HT1080 (cell line): ENCODE measurements at regions not wholly inside any gene's neighbourhood (a gene's known extent, or its start where the extent isn't known, plus 50 kb on each side); places are given as distances from the start of the nearest gene placed in this dataset.

Experiments
- DNase-seq: peaks from one replicate; pipeline ENCODE4 v3.0.0-alpha.2; 2015; ENCODE audit warnings: low read depth

DNA sequence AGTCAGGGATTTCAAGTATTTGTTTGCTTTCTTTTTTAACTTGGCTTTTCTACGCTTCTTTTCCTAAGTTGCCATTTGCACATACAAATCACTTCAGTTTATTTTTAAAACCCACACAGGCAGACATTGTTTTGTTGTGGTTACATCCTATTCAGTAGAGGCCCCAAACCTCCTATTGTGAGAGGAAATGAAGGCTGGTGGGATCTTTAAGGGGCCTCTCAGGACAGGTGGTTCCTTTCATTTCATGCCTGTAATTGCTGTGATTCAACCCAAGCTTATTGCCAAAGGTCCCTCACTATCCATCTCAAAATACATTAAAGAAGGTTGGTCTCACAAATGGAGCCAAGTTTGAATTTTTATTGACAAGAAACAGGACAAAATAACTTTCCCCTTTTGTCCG is 257.1 kb downstream of the ADAMTS20 start:
- DNase-seq = no peak

DNA sequence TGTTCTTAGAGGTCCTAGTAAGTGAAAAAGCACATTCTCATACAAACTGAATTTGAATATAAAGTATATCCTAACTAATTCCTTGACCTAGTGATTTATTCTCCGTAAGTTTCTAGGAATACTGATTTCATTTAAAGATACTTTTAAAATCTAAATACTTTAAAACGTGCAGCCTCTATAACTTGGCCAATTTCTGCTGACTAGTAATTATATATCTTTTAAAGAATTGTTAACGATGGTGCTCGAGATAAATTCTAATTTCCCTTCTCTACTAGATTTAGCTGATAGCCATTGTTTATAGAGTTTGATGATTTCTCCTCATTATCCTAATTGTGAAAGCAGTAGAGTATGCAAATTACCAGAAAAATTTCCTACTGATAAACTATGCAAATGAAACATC is 257.9 kb downstream of the ADAMTS20 start:
- no peak for DNase-seq

DNA sequence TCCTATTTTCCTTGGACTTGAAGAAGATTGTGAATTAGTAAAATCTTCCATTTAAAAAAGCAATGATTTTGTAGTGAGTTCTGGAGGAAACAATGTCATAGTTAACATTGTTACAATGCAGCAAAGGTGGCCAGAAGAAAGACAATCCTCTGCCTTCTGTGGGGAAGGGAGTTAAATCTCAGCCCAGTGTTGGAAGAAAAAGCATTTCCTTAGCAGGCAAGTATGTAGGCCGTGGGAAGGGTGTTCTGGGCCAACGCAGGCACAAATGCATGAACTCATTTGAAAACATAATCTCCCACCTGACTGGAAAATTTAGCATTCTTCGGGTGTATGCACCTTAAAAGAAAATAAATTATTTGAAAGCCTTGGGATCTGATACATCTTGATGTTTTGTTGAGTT is 258.6 kb downstream of the ADAMTS20 start:
- no peak for DNase-seq

DNA sequence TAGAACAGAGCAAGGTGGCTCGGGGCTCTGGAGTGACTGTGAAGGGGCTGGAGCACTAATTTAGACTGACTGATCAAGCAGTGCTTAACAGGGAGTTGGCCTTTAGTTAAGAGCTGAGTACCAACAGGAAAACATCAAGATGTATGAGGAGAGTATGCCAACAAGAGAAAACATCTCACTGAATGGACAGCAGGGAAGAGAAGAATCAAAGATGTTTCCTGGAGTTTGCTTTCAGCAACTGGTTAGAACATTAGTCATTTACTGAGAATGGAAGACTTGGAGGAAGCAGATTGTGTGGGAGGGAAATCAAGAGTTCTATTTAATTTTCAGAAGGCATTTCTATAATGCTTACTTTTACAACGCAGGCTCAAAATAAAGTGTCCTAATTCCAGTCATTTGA is 259.3 kb downstream of the ADAMTS20 start:
- peak; percentile 48 for DNase-seq

DNA sequence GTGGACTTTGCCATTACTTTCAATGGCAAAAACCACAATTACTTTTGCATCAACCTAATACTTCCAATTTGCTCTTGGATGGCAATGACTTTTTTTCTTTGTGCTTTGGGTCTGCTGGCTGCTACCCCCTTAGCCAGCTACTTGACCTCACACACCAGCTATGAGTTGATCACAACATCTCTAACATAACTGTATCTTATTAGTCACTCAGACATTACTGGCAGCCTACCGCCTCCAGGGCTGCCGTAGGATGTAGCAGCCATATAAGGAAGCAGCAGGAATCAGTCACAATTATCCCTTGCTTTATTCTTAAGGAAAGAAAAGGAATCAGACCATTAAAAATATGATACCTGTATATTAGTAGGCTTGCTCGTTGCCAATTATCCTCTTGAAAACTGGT is 260.5 kb downstream of the ADAMTS20 start:
- DNase-seq = peak; percentile 12

DNA sequence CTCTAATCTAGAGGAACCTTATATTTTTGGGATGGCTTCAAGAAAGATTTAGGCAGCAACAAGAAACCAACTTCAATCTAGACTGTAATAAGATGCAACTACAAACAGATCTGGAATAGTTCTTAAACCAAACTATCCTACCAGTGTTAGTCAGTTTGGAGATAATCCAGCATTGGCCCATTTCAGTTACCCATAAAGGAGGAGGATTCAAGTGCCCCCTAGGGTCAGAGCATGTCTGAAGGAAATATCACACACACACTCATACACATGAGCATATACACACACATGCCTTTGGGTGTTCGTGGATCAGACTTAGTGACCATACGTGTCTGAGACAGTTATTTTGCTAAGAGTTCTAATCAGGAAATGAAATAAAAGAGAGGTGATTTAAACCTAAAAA is 261.2 kb downstream of the ADAMTS20 start:
- DNase-seq = no peak

DNA sequence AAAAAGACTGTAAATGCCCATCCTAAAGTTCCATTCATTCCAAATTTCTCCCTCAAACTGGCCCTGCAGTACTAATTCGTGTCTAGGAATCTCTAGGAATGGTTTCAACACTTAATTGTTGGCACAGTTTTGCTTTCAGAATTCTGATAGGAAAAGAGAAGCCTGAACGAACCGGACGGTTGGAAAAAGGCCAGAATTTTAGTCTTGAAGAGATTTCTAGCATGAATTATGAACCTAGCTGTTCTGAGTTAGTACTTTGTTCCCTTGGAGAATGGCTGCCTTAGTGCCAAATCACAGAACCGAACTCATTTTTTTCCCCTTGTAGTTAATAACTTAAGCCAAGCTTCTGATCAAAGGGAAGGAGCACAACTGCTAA is 262.6 kb downstream of the ADAMTS20 start:
- DNase-seq = no peak

DNA sequence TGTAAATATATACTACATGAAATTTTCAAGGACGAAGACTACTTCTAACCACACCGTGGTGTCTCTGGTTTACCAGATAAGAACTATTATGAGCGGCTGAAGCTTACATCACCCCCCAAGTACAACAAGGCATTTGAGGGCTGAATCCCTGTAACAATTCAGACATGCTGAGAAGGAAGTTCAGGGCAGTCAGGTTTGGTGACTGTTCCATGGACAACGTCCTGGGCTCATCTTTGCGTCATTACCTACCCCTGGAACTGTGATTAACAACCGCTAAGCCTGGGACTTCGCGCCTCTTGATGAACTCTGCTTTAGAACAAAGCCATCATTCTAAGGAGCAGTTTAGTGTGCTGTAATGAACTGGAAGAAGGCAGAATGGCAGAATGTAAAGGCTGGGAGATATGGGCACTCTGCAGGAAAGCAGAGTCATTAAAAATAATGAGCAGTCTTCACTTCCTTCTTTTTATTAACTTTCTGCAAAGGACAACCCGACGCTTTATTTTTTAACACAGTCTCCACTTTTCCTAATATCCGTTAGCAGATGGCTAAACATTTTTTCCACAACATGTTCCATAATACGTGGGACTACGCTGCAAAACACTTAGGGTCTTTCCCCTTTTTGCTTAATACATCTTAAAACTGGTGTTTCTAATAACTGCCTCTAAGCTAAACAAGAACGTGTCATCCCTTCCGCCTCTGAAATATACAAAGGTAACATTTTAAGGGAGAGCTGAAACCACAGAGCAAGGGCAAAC is 263.2 kb downstream of the ADAMTS20 start:
- DNase-seq = no peak

DNA sequence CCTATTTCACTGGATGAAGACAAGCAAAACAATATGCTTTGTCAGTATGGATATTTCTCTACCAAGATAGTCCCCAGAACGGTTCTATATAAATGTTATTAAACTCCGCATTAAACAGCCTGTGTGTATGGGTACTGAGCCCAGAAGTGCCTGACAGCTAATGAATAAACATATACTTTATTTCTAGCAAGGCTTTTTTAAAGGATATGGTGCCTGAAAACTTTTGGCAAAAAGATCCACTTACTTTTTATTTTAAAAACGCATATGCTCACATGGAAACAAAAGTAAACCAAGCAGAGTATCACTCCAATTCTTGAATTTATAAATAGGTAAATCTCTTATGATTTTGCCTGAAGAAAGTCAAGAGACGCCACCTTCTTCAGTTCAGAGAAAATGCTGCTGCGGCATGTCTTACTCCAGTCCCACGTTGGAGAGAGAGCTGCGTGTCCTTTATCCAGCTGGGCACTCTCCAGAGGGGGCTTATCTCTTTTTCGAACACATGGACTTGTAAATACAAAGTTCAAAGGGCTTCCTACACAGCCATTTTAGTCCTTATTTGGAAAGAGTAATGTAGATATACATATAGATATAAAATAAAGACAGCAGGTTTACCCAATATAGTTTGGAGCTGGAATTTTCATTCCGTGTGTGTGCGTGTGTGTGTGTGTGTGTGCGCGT is 264.2 kb downstream of the ADAMTS20 start:
- DNase-seq = no peak

DNA sequence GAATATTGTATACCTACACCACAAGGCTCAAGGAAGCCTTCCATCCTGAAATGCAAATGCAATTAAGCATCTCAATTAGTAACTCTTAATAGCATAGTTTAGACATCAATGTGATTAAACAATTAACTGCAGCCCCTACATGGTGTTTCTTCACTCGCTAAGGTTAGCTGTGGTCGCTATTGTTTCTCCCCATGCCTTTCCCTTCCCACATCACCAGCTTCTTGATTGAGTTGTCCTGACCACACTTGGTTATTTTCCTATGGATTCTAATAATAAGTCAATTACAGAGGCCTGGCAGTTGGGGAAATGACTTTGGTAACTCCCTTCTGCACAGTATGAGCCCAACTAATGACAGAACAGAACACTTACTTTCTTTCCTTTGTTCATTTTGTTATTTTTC is 265.0 kb downstream of the ADAMTS20 start:
- DNase-seq = no peak

DNA sequence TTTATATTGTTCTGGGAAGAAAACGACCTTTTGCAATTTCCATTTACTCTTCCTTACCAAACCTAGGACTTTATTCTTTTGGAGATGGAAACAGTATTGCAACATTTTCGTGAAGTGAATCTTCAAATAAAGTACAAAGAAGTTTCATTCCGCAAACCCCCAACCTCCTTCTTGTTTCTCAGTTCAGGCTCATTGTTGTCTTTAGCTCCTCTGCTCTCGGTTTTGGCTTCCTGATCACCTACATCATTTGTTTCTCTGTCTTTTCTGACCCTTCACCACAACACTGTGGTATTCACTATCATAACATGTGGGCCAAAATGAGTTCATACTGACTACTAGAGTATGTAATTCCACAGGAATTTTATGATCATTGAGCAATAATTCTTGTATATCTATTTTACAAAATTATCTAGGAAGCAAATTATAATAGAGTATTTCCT is 266.8 kb downstream of the ADAMTS20 start:
- peak; percentile 85 for DNase-seq

DNA sequence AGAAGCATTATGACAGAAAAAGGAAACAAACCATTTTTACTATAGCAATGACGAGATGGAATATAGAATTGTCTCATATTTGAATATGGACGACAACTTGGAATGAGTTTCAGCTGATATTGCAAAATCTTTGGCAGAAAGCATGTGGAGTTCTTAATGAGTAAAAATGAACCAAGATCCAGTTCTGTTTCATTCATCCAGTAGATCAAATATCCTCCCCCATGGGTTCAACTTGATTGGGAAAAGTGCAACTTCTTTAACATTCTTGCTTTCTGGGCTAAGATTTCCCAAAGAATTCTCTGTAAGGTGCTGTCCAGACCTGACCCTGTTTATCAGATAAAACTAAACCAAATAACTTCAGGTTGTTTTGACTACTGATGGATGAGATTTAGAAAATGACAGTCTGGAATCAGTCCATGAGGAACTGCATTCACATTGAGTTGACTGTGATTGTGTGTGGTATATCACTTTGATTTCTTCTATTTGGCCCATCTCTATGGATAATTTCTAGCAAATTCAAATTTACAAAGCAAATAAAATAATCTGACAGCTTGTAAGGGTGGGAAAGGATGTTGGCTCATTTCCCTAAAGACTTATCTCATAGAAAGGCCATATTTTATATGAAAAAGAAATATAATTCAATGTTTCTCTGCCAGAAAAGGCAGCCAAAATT is 267.4 kb downstream of the ADAMTS20 start:
- DNase-seq = no peak

DNA sequence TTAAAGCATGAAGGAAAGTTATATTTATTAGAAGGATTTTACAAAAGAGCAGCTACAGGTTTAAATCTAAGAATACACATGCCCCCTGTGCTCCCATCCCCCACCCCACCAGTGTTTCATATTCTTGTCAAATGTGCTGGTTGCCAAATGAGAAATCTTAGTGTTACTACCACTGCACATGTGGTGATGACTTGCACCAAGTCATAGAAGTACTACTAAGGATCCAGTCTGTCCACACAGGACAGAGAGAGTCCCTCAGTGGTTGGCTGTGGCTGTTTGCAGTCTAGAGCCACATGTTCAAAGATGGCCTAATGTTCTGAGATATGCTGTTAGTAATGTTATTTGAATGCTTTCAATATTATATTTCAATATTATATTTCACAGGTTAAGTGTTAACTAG is 268.8 kb downstream of the ADAMTS20 start:
- no peak for DNase-seq

DNA sequence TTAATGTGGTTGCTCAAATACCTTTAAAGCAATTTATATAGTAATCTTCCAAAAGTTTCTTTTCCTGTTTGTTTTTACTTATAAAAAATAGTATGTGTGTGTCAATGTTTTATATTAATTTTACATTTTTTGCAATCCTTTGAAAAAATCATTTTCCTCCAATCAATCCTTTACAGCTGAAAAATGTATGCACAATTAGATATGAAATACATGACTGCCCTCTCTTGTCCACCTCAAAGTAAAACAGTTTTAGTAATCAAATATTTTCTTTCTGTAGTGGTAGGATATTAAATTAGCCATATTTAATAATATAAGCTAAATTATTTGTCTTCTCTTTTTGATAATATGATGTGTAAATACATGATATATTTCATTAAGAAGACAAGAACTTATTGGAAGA is 269.9 kb downstream of the ADAMTS20 start:
- DNase-seq = no peak

DNA sequence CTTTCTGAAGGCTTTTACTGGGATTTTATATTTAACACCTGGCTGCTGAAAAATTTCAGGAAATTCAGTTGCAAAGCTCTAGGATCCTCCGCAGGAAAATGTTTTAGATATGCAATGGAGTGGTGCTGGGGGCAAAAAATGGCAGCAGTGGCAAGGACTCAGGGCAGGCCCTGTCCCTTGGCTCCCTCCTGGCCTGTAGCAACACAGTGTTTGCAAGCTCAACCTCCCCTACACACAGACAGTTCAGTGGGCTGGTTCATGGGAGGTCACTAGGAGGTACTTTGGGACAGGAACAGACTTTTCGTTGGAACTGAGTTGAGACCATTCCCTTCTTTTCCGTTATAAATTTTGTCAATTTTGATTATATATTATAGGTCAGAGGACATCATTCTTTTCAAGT is 270.4 kb downstream of the ADAMTS20 start:
- DNase-seq = no peak

DNA sequence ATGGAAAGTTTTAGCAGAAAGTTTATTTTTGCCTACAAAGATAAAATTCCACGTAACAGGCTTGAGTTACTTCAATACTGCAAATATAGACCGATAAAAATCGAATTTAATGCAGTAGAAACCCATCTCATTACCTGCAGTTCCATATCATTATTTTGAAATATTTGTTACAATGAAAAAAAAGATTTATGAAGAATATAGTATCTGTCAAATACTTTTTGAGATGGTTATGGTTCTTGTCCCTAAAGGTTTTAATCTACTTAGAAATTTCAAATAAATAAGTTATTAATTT is 273.5 kb downstream of the ADAMTS20 start:
- DNase-seq = no peak

DNA sequence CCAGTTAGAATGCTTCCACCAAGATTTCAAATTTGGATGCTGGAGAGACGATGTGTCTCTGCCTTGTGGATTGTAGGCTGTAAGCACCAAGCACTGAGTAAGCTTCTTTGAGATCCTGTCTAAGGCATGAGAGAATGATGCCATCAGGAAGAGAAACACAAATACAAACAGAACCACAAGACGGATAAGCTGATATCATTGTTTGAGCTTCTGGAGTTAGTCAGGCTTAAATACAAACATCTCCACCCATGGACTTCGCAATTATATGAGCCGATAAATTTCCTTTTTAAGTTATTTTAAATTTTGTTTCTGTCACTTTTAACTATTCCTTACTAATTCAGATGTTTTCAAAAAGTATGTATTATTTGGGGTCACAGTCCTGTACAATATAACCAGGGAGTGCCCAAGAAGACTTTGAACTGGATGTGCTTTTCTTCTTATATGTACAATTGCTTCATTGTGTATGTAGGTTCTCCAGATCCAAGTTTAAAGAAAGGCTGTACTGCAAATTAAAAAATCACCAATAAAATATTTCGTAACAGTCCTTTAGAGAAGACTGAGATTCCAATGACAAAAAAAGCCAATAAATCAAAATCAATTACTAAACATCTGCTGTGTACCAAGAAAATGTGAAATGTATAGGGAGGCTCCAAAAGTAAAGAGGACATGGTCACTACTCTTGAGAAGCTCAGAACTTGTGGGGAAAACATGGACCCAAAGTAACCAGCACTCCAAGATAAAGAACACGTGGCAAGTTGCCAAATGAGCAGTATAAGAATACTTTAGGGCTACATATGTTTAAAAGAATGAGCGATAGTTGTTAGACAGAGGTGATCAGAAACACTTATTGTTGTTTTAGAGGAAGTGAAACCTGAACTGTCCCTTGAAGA is 274.1 kb downstream of the ADAMTS20 start:
- peak; percentile 23 for DNase-seq

DNA sequence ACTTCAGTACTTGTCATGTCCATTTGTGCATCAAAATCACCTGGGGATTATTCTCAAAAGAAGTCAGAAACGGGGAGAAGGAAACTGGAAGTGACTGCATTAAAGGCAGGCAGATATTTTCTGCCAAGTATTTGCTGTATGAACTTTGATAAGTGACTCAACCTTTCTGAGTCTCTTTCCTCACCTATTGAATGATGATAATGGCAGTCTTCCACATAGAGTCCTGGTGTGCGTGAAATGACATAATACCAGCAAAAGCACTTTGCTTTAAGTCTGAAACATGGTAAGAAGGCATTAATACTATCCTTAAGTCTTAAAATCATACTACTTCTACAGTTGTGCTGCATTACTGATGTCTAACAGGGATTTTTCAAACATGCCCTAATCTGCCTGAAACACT is 278.5 kb downstream of the ADAMTS20 start:
- no peak for DNase-seq

DNA sequence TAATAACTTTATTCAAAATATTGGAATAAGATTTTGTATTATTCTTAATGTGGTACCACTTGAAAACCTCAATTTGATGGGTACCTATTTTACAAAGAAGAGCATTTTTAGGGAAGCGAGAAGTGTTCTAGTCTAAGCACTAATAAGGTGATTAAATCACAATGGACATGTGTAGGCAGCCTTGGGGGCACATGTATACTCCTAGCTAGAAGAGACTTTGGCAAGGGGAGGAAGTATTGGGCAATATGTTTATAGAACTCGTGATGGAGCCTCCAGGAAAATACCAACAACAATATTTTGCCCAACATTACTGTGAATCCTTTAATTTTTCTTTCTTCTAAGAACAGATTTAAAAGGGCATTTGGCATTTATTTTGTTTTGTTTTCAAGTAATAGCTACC is 280.3 kb downstream of the ADAMTS20 start:
- no peak for DNase-seq

DNA sequence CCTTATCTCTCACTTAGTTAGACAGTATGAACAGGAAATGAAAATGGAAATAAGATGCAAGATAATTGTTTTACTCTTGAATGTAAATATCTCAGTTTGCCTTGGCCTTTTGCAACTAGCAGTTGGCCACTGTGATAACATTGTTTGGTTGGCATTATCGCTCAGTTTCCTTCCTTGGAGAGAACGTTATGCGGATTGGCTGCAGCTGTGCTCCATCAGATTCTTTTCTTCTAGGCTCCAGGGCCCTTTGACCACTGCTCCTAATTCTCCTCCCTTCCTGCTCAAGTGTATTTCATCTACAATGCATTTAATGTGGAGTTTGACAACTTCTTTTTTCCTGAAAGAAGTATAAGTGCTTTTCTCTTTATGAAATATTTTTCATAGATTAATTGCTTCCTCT is 284.2 kb downstream of the ADAMTS20 start:
- DNase-seq = no peak

DNA sequence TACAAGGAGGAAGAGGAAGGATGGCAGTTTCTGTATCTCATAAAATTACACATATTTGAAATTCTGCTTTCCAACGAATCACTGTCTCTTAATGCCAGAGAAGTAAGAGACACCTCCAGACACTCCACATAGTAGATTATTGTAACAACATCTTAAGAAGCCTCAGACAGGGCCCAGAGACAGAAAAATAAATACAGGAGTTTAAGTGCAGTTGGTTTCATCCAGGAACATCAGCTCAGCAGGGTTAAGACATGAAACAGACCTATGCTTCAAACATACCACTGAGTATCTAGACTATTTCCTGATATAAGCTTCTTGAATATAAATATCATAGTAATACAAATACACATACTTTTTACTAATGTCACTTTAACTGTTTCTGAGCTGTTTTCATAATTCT is 290.3 kb downstream of the ADAMTS20 start:
- no peak for DNase-seq
